GM19397 (cell line): ENCODE measurements at regions not wholly inside any gene's neighbourhood (a gene's known extent, or its start where the extent isn't known, plus 50 kb on each side); places are given as distances from the start of the nearest gene placed in this dataset.

ENCODE experiments used
- ATAC-seq: cut with Tn5 transposase; IDR thresholded peaks from one replicate; pipeline ENCODE4 v1.9.1; 2021; ENCODE audit warnings: mild to moderate bottlenecking, moderate library complexity; ENCODE audit not compliant: unreplicated experiment

- no peak for ATAC-seq
Measured at GRCh38 chr9:129350143-129350935, 172.3 kb upstream of the IER5L start.

- ATAC-seq = no peak
Measured at GRCh38 chr9:129349665-129349947, 171.5 kb upstream of the IER5L start.

- ATAC-seq = no peak
Measured at GRCh38 chr9:129348890-129349664, 171.0 kb upstream of the IER5L start.

GRCh38 chr9:129347316-129348120, 169.5 kb upstream of the IER5L start:
- no peak for ATAC-seq

GRCh38 chr9:129346046-129346445, 168.0 kb upstream of the IER5L start:
- no peak for ATAC-seq

- no peak for ATAC-seq
Measured at GRCh38 chr9:129344641-129345495, 166.8 kb upstream of the IER5L start.

- ATAC-seq = no peak
Measured at GRCh38 chr9:129343424-129344375, 165.6 kb upstream of the IER5L start.

GRCh38 chr9:129342591-129343423, 164.7 kb upstream of the IER5L start:
- ATAC-seq = no peak

- ATAC-seq = no peak
Measured at GRCh38 chr9:129341987-129342348, 163.9 kb upstream of the IER5L start.

- no peak for ATAC-seq
Measured at GRCh38 chr9:129341171-129341986, 163.3 kb upstream of the IER5L start.

GRCh38 chr9:129340427-129341170, 162.5 kb upstream of the IER5L start:
- no peak for ATAC-seq

GRCh38 chr9:129339539-129340157, 161.6 kb upstream of the IER5L start:
- no peak for ATAC-seq

- no peak for ATAC-seq
Measured at GRCh38 chr9:129338724-129339430, 160.8 kb upstream of the IER5L start.

- ATAC-seq = no peak
Measured at GRCh38 chr9:129337336-129338140, 159.5 kb upstream of the IER5L start.

GRCh38 chr9:129336601-129337331, 158.7 kb upstream of the IER5L start:
- no peak for ATAC-seq
